ENCODE measurements at regions not wholly inside any gene's neighbourhood (a gene's known extent, or its start where the extent isn't known, plus 50 kb on each side); places are given as distances from the start of the nearest gene placed in this dataset.

DNA sequence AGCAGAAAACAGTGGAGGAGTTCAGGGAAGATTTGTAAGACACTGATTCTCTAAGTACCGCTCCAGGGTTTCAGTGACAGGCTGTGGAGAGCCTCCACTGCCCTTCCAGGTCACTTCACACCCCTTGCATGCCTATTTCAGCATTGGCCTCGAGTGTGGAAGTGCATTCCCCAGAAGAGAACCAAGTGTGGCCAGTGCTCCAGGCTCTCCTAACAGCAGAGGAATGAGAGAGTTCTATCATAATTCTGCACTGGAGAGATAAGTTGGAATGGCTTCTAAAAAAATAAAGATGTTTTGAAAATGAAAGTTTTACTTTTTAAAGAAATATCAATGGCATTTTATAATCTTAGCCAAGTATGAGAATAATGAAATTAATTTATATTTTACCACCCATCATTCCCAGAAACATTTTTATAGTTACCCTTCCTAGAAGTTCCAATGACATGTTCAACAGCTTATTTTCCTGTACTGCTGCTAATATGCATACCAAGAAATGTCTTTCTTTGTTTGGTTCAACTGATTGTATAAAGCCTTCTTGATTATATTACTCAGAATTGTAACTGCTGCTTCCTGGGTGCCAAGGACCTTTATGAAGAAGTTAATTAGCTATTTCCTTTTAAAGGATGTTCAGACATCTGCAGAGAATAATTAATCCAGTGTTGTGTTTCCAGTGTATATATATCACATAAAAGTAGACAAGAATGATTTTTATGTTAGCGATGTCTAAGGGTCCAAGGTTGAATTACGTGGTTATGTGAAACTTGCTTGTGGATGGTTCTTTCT, 61.0 kb upstream of the SERPINE2 start:
- H3K9ac ChIP-seq (replicated peaks in 1 of 4; ENCODE audit: extremely low read depth in 1 of 4, low read depth in 3 of 4, low read length in 3 of 4) = no peak overlapping the region
- no peak overlapping the region for H4K8ac ChIP-seq (ENCODE audit: extremely low read depth, insufficient read depth, low read length)
- no peak overlapping the region for H3K18ac ChIP-seq (ENCODE audit: extremely low read depth, low read length)
- no peak overlapping the region for H2BK120ac ChIP-seq (replicated peaks; ENCODE audit: low read depth, low read length)
- H3K4ac ChIP-seq (replicated peaks; ENCODE audit: insufficient read length, low read depth, low read length) = no peak overlapping the region
- POLR2A ChIA-PET (ENCODE audit: partially characterized antibody) = no interaction called here
- H2BK12ac ChIP-seq (ENCODE audit: low read depth, low read length) = no peak overlapping the region
- 85% methylated on average over 4 of the region's 4 CpGs; no CpG with 5 or more reads in 1 of the 2 experiments for WGBS, 2 experiments (ENCODE audit: extremely low coverage in 1 of 2, insufficient coverage in 1 of 2, insufficient read length in 1 of 2, insufficient replicate concordance in 2 of 2, low coverage in 1 of 2, low lambda C conversion rate in 2 of 2, missing lambda C conversion rate in 1 of 2)
- no peak overlapping the region for H3K56ac ChIP-seq (replicated peaks; ENCODE audit: insufficient read length, low read depth, low read length)
- H2BK15ac ChIP-seq (ENCODE audit: low read length) = no peak overlapping the region
- CTCF ChIA-PET (ENCODE audit: partially characterized antibody) = interaction anchor here (0.9 to 2.6 kb wide), 2 partner anchors 10 to 107 kb away, joined by 3 to 8 read pairs; no protein-coding TSS in a partner anchor
- no peak overlapping the region for H2AFZ ChIP-seq (ENCODE audit: low read length)
- H3K79me2 ChIP-seq (ENCODE audit: control insufficient read depth in 1 of 2, insufficient read depth in 2 of 2, low read length in 2 of 2) = no peaks in the 10 kb centered on the region
- H3K27me3 ChIP-seq (replicated peaks in 1 of 4; ENCODE audit: control insufficient read depth in 3 of 4, extremely low read depth in 1 of 4, insufficient read depth in 3 of 4, low read length in 3 of 4) = no peaks in the 10 kb centered on the region
- no peaks in the 10 kb centered on the region for H4K20me1 ChIP-seq (replicated peaks in 1 of 2; ENCODE audit: control insufficient read depth in 1 of 2, insufficient read depth in 2 of 2, low read length in 2 of 2)
- no peaks in the 10 kb centered on the region for H3K36me3 ChIP-seq (ENCODE audit: control insufficient read depth in 2 of 4, insufficient read depth in 4 of 4, low read length in 3 of 4)
- no peak overlapping the region for H3K14ac ChIP-seq (ENCODE audit: insufficient read length)
- no peak overlapping the region for H2AK5ac ChIP-seq (ENCODE audit: low read depth, low read length)
- no peaks in the 10 kb centered on the region for H3K23me2 ChIP-seq (ENCODE audit: low read depth, low read length)
- H3K27ac ChIP-seq (ENCODE audit: low read depth, low read length) = no peak overlapping the region
- no peak overlapping the region for H2BK5ac ChIP-seq (ENCODE audit: low read depth, low read length)
- no peak overlapping the region for H3K4me2 ChIP-seq (ENCODE audit: insufficient read depth in 1 of 2, low read depth in 2 of 2, low read length in 2 of 2)
- H4K91ac ChIP-seq (replicated peaks; ENCODE audit: insufficient read length, low read length) = no peak overlapping the region
- no peak overlapping the region for H3K23ac ChIP-seq (ENCODE audit: insufficient read length)
- no peaks in the 10 kb centered on the region for H3K79me1 ChIP-seq (ENCODE audit: low read depth, low read length)
- no peaks in the 10 kb centered on the region for H3K4me1 ChIP-seq (replicated peaks in 1 of 4; ENCODE audit: control insufficient read depth in 3 of 4, insufficient read depth in 4 of 4, low read length in 3 of 4)
- H2BK20ac ChIP-seq (ENCODE audit: low read length) = no peak overlapping the region
- H4K5ac ChIP-seq (ENCODE audit: insufficient read length, low read depth, low read length) = no peak overlapping the region
- H3K9me3 ChIP-seq (ENCODE audit: insufficient read depth in 2 of 2, low read depth in 1 of 2, low read length in 1 of 2) = no peaks in the 10 kb centered on the region
- H3K4me3 ChIP-seq (ENCODE audit: extremely low read depth in 1 of 4, insufficient read depth in 2 of 4, low read depth in 3 of 4, low read length in 4 of 4) = no peak overlapping the region
- DNase-seq (ENCODE audit: low read depth in 1 of 2, low spot score in 2 of 2) = no peak
- FAIRE-seq = no peak
